Prostate gland (tissue), 2 donors: ENCODE measurements at regions not wholly inside any gene's neighbourhood (a gene's known extent, or its start where the extent isn't known, plus 50 kb on each side); places are given as distances from the start of the nearest gene placed in this dataset.

Experiments
- POLR2A ChIP-seq: fragments of 450-650 bp; IDR thresholded peaks from one replicate; pipeline ENCODE4 v1.6.1; 2016; ENCODE audit warnings: antibody characterized with exemption, mild to moderate bottlenecking
- TF ChIP-seq, protein P1 (sequence below), 4 experiments: fragments of 200-600 bp in 2 of 4; fragments of 450-650 bp in 2 of 4; sonication (generic) in 2 of 4; IDR thresholded peaks; 1 replicate in 3 of 4; 2 replicates in 1 of 4; pipeline ENCODE4 v1.5.1; 2016 to 2019; ENCODE audit warnings: antibody characterized with exemption in 4 of 4, mild to moderate bottlenecking in 2 of 4, moderate library complexity in 2 of 4

DNA sequence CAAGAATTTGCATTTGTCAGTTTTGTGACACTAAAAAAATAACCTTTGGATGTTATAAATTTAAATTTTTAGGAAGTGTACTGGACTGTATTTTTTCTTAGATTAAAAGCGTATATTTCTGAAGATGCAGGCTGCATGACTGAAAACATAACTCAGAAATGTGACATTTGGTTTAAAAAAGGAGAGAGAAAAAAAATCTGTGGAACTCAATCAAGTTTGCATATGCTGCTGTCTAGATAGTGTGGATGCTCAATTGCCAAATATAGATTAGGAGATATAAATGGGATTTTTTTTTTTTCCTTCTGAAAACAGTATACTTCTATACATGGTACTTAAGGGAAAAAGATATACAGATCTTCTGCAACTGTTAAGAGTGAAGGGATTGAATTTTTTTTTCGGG is 402.3 kb downstream of the TAF11L14 start:
- TF ChIP-seq POLR2A, result no peak
- TF ChIP-seq, protein P1, sequence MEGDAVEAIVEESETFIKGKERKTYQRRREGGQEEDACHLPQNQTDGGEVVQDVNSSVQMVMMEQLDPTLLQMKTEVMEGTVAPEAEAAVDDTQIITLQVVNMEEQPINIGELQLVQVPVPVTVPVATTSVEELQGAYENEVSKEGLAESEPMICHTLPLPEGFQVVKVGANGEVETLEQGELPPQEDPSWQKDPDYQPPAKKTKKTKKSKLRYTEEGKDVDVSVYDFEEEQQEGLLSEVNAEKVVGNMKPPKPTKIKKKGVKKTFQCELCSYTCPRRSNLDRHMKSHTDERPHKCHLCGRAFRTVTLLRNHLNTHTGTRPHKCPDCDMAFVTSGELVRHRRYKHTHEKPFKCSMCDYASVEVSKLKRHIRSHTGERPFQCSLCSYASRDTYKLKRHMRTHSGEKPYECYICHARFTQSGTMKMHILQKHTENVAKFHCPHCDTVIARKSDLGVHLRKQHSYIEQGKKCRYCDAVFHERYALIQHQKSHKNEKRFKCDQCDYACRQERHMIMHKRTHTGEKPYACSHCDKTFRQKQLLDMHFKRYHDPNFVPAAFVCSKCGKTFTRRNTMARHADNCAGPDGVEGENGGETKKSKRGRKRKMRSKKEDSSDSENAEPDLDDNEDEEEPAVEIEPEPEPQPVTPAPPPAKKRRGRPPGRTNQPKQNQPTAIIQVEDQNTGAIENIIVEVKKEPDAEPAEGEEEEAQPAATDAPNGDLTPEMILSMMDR (IDR thresholded peaks at IDR 0.05), result no peak
